HUDEP-2 (cell line): ENCODE measurements at regions not wholly inside any gene's neighbourhood (a gene's known extent, or its start where the extent isn't known, plus 50 kb on each side); places are given as distances from the start of the nearest gene placed in this dataset.

ENCODE experiments used
- DNase-seq, 76 experiments: peaks; one replicate each; lab custom pipeline; 2025; ENCODE audit not compliant: unreplicated experiment in 76 of 76; lab: John Stamatoyannopoulos, UW

- no peak for DNase-seq
Measured at GRCh38 chr14:26206640-26207039, 391.2 kb downstream of the NOVA1 start.

GRCh38 chr14:26204728-26205479 is 392.9 kb downstream of the NOVA1 start:
- DNase-seq = no peak

GRCh38 chr14:26204366-26204727 is 393.5 kb downstream of the NOVA1 start:
- DNase-seq = no peak

GRCh38 chr14:26200687-26201086 is 397.1 kb downstream of the NOVA1 start:
- DNase-seq = no peak

DNA sequence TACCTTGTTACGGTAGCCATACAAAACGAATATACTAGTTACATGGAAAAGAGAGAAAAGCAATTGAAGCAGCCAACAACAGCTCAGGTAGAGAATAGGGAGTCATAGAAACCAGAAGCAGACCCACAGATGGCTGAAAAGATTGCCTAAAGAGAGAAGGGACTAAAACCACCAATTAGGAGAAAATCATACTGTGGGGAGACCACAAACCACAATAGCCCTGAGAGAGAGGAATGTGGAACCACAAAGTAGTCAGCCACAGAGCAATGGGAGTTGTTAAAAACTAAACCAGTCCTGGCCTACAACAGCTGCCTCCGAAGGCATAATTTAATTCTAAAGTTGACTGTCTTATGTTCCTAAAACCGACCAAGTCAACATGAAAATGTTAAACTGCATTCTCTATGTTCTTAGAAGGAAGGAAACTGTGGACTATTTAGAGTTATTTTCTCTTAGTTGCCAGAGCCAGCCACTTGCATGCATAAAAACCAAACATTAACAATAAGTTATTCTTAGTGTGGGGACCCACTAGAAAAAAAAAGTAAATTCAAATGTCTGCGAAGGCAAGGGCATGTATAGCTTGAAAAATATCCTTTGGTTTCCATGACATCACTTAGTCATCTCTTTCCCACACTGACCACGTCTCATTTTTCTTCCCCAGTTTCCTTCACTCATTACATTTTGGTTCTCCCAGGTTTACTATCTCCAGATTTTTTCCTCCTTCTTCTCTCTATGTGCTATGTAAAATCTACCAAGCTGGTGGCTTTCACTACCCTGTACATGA is 398.1 kb downstream of the NOVA1 start:
- DNase-seq = no peak

DNA sequence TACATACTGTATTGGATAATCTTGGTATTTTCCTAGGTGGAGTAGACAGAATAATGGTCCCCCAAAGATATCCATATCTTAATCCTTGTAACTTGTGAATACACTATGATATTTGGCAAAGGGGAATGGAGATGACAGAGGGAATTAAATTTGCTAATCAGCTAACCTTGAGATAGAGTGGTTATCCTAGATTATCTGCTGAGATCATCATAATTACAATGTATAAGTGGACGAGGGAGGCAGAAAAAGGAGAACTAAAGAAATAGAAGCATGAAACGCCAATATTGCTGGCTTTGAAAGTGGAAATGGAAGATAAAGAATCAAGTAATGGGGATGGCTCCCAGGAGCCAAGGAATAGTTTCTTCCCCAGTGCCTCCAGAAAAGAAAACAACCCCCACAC is 398.7 kb downstream of the NOVA1 start:
- DNase-seq = no peak

DNA sequence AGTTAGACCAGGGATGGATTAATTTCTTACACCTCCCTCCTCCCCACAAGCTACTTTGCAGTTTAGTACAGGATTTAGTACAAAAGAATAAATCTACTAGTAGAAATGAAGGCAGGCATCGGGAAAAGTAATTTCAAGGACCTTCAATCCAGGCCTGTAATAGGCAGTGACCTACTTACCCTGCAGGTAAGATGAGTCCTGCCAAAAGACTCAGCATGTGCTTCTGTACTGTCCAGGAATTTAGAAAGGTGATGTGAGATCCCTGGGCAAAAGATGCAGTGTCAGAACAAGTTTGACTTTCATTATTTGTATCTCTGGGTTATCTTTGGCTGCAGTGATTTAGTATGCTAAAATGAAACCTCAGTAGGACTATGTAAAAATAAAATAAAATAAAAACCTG is 403.0 kb downstream of the NOVA1 start:
- DNase-seq = no peak

- no peak for DNase-seq
Measured at GRCh38 chr14:26191671-26192070, 406.2 kb downstream of the NOVA1 start.

DNA sequence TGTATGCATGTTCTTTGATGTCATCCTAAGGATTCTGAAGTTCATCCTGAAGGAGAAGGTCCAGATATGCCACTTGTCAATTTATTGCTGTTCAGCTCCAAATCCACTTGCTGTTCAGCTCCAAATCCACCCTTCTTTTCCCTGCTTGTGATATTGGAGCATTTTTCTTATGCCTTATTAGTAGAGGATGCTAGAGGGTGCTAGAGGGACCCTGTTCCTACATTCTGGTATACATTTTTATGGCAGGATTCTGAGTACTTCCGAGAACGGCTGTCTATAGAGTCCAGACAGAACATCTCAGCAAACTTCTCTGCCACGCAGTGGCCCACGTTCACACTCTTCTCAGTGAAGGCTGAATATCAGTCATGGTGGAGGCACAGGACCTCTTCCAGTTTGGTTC is 406.7 kb downstream of the NOVA1 start:
- no peak for DNase-seq

- no peak for DNase-seq
Measured at GRCh38 chr14:26190646-26191045, 407.2 kb downstream of the NOVA1 start.

GRCh38 chr14:26187996-26188620 is 409.7 kb downstream of the NOVA1 start:
- no peak for DNase-seq

DNA sequence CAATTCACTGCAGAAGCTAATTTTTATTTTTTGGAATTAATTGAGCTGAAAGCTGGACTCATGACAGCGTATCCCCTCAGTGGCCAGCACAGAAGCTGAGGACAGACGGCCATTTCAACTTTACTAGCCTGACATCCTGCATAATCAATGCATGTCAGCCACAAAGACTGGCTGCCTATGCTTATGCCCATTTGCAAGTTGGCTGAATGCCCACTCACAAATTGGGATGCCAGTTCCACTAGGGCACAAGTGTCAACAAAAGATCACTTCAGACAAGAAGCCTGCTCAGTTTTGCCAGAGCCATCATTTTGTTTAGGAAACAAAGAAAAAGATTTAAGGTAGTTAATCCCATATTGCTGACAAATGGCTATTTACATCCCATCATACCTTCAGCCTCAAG is 417.6 kb downstream of the NOVA1 start:
- no peak for DNase-seq

DNA sequence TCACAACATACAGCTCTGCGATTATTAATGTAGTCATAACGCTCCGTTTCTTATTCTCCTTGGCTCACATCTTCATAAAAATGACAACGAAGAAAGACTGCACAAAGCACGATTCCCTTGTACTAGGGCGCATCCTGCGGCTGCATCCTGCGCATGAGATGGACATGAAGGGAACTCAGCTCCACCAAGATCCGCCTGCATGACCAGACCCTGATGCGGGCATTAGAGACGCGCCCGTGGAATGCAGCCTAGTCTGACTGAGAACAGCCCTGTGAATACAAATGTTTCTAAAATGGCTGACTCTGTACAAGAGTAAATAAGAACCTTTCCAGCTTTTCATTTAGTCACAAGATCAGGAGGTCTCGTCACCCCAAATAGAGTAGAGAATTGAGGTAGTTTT is 422.2 kb downstream of the NOVA1 start:
- no peak for DNase-seq

DNA sequence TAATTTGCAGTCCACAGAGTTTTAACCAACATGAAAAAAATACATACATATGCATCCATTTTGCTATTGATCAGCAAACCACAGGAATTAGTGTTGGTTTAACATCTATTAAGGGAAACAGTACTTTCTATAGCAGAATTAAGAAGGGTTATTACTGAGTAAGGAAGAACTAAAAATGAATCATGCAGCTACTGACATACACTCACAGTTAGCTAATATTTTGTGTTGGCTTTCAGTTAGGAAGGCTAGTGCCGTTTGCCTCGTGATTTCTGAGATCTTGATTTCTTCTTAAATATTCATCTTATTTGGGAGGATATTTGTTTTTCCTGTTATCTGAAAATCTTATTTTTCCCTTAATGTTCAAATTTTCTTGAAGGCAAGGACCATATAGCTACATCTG is 423.4 kb downstream of the NOVA1 start:
- DNase-seq = no peak

GRCh38 chr14:26173581-26174110 is 424.2 kb downstream of the NOVA1 start:
- DNase-seq = no peak

GRCh38 chr14:26172396-26172795 is 425.4 kb downstream of the NOVA1 start:
- DNase-seq = no peak

- DNase-seq = no peak
Measured at GRCh38 chr14:26170885-26171284, 426.9 kb downstream of the NOVA1 start.

- no peak for DNase-seq
Measured at GRCh38 chr14:26163761-26164160, 434.1 kb downstream of the NOVA1 start.

GRCh38 chr14:26157517-26157916 is 440.3 kb downstream of the NOVA1 start:
- DNase-seq = no peak

- DNase-seq = no peak
Measured at GRCh38 chr14:26143057-26143456, 454.8 kb downstream of the NOVA1 start.

DNA sequence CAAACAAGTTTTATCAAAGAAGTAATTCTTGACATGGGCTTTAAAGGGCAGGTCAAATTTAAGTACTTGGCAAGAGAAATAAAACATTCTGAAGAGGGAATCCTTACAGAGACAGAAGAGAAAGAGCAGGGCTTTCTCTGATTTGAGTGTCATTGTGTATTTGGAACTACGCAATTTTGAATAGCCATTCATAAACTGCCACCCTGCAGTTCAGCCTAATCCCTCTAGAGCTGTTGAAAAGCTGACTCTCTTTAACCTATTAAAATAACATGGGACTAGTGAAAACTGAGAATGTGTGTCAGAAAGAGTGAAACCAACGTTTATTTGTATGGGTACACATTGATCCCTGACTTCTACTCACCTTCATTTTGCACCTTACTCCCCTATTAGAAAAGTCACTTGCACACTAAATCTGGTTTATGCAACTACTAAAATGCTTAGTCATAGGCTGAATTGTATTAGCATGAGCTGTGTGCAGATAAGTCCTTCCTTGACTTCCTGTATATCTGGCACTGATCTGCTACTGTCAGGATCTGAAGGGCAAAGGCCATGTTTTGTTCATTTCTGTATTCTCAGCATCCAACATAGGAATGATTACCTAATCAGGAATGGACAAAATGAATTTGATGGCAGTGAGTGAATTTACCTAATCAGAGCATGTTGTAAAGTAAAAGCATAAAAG is 458.9 kb downstream of the NOVA1 start:
- no peak for DNase-seq
